Hematopoietic multipotent progenitor cell treated with erythropoietin and hydrocortisone succinate and interleukin-3 and kit ligand, for 8 days (in vitro differentiated cells): ENCODE measurements at regions not wholly inside any gene's neighbourhood (a gene's known extent, or its start where the extent isn't known, plus 50 kb on each side); places are given as distances from the start of the nearest gene placed in this dataset.

Experiments used
- DNase-seq: peaks from one replicate; pipeline ENCODE4 v3.0.0-alpha.2; 2015

DNA sequence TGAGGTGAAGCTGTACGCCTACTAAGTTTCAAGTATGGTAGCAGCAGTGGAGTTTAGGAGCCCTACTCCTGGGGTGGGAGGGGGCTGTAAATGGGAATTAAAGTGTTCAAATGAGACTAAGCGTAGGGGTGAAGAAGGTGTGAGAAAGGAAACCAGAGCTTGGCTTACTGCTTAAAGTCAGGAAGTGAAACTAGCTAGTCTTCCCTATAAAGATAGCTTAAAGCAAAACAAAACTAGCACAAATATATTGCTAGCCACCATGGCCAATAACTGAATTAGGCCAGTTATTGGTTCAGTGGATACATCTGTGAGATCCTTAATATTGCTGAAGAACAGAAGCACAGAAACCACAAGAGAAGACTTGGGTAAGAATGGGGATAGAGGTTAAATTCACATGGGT lies 492.2 kb upstream of the PKN2 start:
- no peak for DNase-seq

GRCh38 chr1:88194542-88194941 lies 489.5 kb upstream of the PKN2 start:
- no peak for DNase-seq

GRCh38 chr1:88200545-88200944 lies 483.5 kb upstream of the PKN2 start:
- no peak for DNase-seq

- no peak for DNase-seq
Measured at GRCh38 chr1:88204111-88204510, 480.0 kb upstream of the PKN2 start.

- DNase-seq: no peak
Measured at GRCh38 chr1:88204612-88205167, 479.4 kb upstream of the PKN2 start.

DNA sequence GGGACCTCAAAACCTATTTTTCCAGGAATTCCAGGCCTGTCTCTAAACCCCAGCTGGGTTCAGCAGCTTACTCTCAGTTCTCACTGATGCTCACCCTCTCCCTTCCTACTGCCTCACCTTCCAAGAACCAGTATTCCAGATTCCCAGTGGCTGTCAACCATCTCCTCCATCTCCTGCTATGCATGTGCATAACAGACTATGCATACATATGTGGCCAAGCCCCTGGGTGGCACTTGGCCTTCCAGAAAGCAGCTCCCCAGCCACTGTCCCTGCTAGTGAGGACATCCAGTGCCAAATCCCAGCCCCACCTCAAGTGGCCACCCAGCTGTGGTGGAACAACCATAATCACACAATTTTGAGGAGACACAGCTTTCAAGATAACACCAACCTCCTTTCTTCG lies 475.7 kb upstream of the PKN2 start:
- no peak for DNase-seq

- DNase-seq: no peak
Measured at GRCh38 chr1:88210103-88210787, 473.8 kb upstream of the PKN2 start.

- DNase-seq: no peak
Measured at GRCh38 chr1:88216441-88216840, 467.6 kb upstream of the PKN2 start.

DNA sequence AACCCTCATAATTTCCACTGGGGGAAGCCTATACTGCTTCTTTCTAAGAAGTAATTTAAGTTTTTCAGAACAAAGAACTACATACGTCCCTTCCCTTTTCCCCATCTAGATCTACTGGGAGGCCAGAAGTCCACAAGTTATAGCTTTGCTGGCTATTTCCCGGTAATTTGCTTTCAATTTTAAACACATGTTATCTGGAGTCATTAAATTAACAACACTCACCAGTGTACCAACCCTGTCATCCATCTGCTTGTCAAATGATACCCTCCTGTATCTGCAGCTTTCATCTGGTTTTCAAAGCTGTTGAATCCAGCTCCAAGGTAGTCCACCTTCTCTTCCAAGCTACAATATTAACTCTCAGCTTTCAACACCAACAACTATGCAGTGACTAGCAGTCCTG lies 466.7 kb upstream of the PKN2 start:
- DNase-seq: no peak

GRCh38 chr1:88219521-88219920 lies 464.6 kb upstream of the PKN2 start:
- DNase-seq: no peak

- no peak for DNase-seq
Measured at GRCh38 chr1:88221411-88221810, 462.7 kb upstream of the PKN2 start.

- DNase-seq: no peak
Measured at GRCh38 chr1:88224906-88225305, 459.2 kb upstream of the PKN2 start.

- no peak for DNase-seq
Measured at GRCh38 chr1:88228114-88228513, 456.0 kb upstream of the PKN2 start.

DNA sequence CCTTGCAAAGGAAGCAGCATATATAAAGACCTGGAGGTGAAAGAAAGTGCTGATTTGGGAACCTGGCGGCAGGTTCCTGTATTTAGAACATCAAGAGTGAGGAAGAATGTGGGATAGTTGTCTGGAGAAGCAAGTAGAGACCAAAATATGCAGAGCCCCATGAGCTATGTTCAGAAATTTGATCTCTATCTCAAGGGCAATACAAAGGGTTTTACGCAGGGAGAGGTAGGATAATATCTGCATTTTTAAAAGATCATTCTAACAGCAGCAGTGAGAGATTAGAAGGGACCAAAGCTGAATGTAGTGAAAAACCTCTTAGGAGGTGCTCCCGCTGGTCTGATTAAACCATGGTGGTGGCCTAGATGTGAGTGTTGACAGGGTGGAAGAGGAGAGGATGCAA lies 453.9 kb upstream of the PKN2 start:
- no peak for DNase-seq

DNA sequence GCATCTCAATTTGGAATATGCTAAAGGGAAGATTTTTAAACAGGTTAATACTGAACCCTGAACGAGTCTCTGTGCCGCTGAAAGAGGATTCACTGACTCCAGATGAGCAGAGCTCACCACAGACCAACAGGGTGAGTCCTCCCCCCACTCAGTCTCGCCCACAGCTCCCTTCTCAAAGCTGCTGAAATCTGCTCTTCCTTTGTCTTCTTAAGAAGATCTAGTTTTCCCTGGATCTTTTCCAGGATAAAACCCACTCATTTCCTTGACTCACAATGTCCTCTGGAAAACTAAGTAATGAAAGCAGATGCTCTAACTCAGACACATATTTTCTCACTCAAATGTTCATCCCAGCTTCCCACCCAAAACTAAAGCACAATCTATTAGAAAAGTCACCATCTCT lies 447.0 kb upstream of the PKN2 start:
- no peak for DNase-seq

- DNase-seq: no peak
Measured at GRCh38 chr1:88239205-88239604, 444.9 kb upstream of the PKN2 start.

DNA sequence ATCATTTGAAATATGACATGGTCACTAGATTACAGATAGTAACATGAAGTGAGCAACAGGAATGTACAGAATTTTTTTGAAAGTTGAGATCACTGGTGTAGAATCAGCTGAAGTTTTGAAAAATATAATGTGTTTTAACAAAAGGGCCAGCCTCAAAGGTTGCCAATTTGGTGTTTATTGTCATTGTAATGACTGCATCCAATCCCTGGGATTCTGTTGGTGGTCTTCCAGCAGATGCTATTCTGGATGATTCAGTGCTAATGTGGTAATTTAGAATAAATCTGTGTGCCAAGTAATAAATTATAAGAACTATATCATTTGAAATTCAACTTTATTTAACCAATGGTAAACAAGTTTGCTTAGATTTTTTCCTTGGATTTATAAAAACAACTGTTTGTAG lies 436.4 kb upstream of the PKN2 start:
- no peak for DNase-seq

DNA sequence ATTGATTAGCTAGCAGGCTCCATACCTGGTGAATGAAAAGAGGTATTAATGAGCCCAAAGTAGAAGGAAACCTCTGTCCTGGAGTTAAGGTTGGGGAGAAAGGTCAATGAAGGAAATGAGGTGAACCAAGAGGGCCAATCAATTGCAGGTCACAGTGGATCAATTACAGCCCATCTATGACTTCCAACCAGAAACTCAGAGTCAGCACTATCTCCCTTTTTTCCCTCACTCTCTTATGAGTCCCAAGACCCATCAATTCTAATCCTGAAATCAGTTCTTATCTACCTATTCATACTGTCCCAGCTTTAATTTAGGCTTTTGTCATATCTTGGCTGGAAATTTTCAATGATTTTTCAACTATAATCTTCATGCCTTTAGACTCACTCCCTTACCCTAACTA lies 433.2 kb upstream of the PKN2 start:
- no peak for DNase-seq

GRCh38 chr1:88252745-88253144 lies 431.3 kb upstream of the PKN2 start:
- no peak for DNase-seq

- no peak for DNase-seq
Measured at GRCh38 chr1:88265606-88266005, 418.5 kb upstream of the PKN2 start.

DNA sequence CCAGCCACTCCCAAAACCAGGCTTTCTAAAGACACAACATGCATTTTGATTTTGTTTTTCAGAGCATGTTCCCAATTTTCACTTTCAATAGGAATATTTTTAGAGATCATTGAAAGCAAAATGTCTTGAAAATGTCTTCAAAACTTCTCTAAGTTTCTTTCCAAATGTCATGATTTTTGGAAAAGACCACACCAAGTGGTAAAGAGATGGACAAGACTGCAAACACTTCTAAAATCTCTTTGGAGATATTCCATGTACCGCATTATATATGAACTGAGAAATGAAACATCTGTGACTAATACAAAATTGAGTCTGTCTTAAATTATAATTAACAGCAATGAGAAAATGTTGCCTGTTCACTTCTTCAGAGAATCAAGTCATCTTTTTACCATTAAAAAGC lies 418.0 kb upstream of the PKN2 start:
- no peak for DNase-seq

- no peak for DNase-seq
Measured at GRCh38 chr1:88272216-88272615, 411.9 kb upstream of the PKN2 start.

- DNase-seq: no peak
Measured at GRCh38 chr1:88274431-88274830, 409.6 kb upstream of the PKN2 start.

DNA sequence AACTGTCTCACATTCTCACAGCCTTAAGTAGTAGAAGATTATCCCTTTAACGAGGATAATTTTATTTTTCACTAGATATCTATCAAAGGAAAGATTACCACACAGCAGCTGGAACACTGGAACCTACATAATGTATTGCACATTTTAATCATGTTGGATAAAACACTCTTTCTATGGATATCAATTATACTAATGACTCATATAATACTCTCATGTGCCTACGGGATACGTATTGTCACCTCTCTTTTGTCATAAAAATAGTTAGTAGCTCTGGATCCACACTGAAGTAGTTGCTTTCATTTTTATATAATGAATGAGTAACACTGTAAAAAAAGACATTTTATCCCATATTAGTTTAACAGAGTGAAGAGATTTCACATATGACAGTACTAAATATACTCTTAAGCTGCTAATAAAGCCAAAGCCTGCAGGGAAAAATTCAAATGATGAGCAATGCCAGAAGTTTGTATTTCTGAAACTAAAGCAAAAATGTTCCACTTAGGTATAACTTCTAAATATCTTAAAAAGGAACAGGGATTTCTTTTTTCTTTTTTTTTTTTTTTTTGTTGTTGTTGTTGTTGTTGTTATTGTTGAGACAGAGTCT lies 408.7 kb upstream of the PKN2 start:
- DNase-seq: no peak

- no peak for DNase-seq
Measured at GRCh38 chr1:88276163-88276562, 407.9 kb upstream of the PKN2 start.
